ENCODE measurements at regions not wholly inside any gene's neighbourhood (a gene's known extent, or its start where the extent isn't known, plus 50 kb on each side); places are given as distances from the start of the nearest gene placed in this dataset.

- no peak for TF ChIP-seq THAP12 (CRISPR knock-in tag; IDR thresholded peaks at IDR 0.05)
- TF ChIP-seq FOXA3 (CRISPR knock-in tag; conservative IDR thresholded peaks at IDR 0.05 in 1 of 2, IDR thresholded peaks at IDR 0.05 in 1 of 2), result no peak
- no peak for TF ChIP-seq ZNF24 (IDR thresholded peaks at IDR 0.05)
- TF ChIP-seq IRF2 (CRISPR knock-in tag; IDR thresholded peaks at IDR 0.05), result no peak
Observed at GRCh38 chr3:5285439-5285838, 97.9 kb downstream of the EDEM1 start.
